Activated CD4-positive, alpha-beta T cell treated with anti-CD3 and anti-CD28 coated beads, Interleukin-2, amount 50 U/mL, for 4 hours (primary cell): ENCODE measurements at regions not wholly inside any gene's neighbourhood (a gene's known extent, or its start where the extent isn't known, plus 50 kb on each side); places are given as distances from the start of the nearest gene placed in this dataset.

Experiments used
- DNase-seq, 2 experiments: peaks; one replicate each; pipeline ENCODE4 v3.0.0-alpha.2; 2020

- no peak for DNase-seq
Measured at GRCh38 chr2:18752667-18753422, 163.5 kb upstream of the NT5C1B start.

GRCh38 chr2:18752022-18752493, 162.7 kb upstream of the NT5C1B start:
- DNase-seq = no peak

- DNase-seq = no peak
Measured at GRCh38 chr2:18750672-18751554, 161.5 kb upstream of the NT5C1B start.

- peak; percentile 5 to 10 for DNase-seq
Measured at GRCh38 chr2:18749912-18750526, 160.7 kb upstream of the NT5C1B start.

- no peak for DNase-seq
Measured at GRCh38 chr2:18745431-18746272, 156.3 kb upstream of the NT5C1B start.

- DNase-seq = no peak
Measured at GRCh38 chr2:18741895-18742732, 152.7 kb upstream of the NT5C1B start.

- DNase-seq = no peak
Measured at GRCh38 chr2:18741191-18741590, 151.8 kb upstream of the NT5C1B start.

GRCh38 chr2:18740474-18740881, 151.1 kb upstream of the NT5C1B start:
- DNase-seq = no peak

- DNase-seq = no peak
Measured at GRCh38 chr2:18731666-18732065, 142.3 kb upstream of the NT5C1B start.

- DNase-seq = no peak
Measured at GRCh38 chr2:18724371-18725145, 135.2 kb upstream of the NT5C1B start.

GRCh38 chr2:18723219-18723618, 133.8 kb upstream of the NT5C1B start:
- DNase-seq = no peak

GRCh38 chr2:18722101-18722500, 132.7 kb upstream of the NT5C1B start:
- DNase-seq = no peak

GRCh38 chr2:18721038-18721922, 131.9 kb upstream of the NT5C1B start:
- DNase-seq = no peak

GRCh38 chr2:18719978-18720775, 130.8 kb upstream of the NT5C1B start:
- no peak for DNase-seq

GRCh38 chr2:18708203-18708715, 118.9 kb upstream of the NT5C1B start:
- no peak for DNase-seq

- no peak for DNase-seq
Measured at GRCh38 chr2:18706001-18706400, 116.6 kb upstream of the NT5C1B start.

- no peak for DNase-seq
Measured at GRCh38 chr2:18704276-18704675, 114.9 kb upstream of the NT5C1B start.

- DNase-seq = no peak
Measured at GRCh38 chr2:18703555-18703954, 114.2 kb upstream of the NT5C1B start.

GRCh38 chr2:18701981-18702380, 112.6 kb upstream of the NT5C1B start:
- DNase-seq = no peak
